H1 (cell line): ENCODE measurements at regions not wholly inside any gene's neighbourhood (a gene's known extent, or its start where the extent isn't known, plus 50 kb on each side); places are given as distances from the start of the nearest gene placed in this dataset.

Experiments
- CTCF ChIA-PET: fragments of 300-600 bp; sonication (Branson Sonifier 250); formaldehyde crosslinking; loops from one replicate; lab custom pipeline; 2021; ENCODE audit not compliant: partially characterized antibody; lab: Charles Lee
- POLR2A ChIA-PET: fragments of 300-600 bp; sonication (Branson Sonifier 250); formaldehyde crosslinking; loops from one replicate; lab custom pipeline; 2021; ENCODE audit warnings: inconsistent platforms; ENCODE audit not compliant: partially characterized antibody; lab: Charles Lee
- DNase-seq, 2 experiments: peaks; one replicate each; pipeline versions ENCODE4 v3.0.0 to v3.0.0-alpha.2; 2010 to 2022; ENCODE audit warnings: low spot score in 2 of 2, low read depth in 1 of 2, mixed read lengths in 1 of 2
- FAIRE-seq: peaks from 2 replicates; lab custom pipeline; 2011; peaks lifted over from hg19 to GRCh38; lab: Jason Lieb, UNC
- H2AFZ ChIP-seq: 2 replicates; pipeline ENCODE4 v1.8.1; 2012; ENCODE audit warnings: low read length, inconsistent platforms
- H2AK5ac ChIP-seq: 2 replicates; pipeline ENCODE4 v1.6.1; 2013; ENCODE audit warnings: low read depth, low read length
- H2BK120ac ChIP-seq: replicated peaks from 2 replicates; pipeline ENCODE3; 2013; ENCODE audit warnings: low read depth, low read length, inconsistent platforms
- H2BK12ac ChIP-seq: 2 replicates; pipeline ENCODE4 v1.6.1; 2013; ENCODE audit warnings: low read depth, low read length
- H2BK15ac ChIP-seq: 2 replicates; pipeline ENCODE4 v1.6.1; 2013; ENCODE audit warnings: low read length
- H2BK20ac ChIP-seq: 2 replicates; pipeline ENCODE4 v1.6.1; 2013; ENCODE audit warnings: low read length
- H2BK5ac ChIP-seq: 2 replicates; pipeline ENCODE4 v1.6.1; 2013; ENCODE audit warnings: low read depth, low read length
- H3K14ac ChIP-seq: 2 replicates; pipeline ENCODE4 v1.6.1; 2013; ENCODE audit warnings: inconsistent platforms; ENCODE audit not compliant: insufficient read length
- H3K18ac ChIP-seq: 2 replicates; pipeline ENCODE4 v1.6.1; 2013; ENCODE audit warnings: low read length; ENCODE audit errors: extremely low read depth
- H3K23ac ChIP-seq: 2 replicates; pipeline ENCODE4 v1.6.1; 2013; ENCODE audit warnings: inconsistent platforms; ENCODE audit not compliant: insufficient read length
- H3K23me2 ChIP-seq: 2 replicates; pipeline ENCODE4 v1.6.1; 2013; ENCODE audit warnings: low read depth, low read length
- H3K27ac ChIP-seq: 2 replicates; pipeline ENCODE4 v1.6.1; 2011; ENCODE audit warnings: low read depth, low read length, inconsistent platforms
- H3K27me3 ChIP-seq, 4 experiments: replicated peaks in 1 of 4; 1 replicate in 1 of 4; 2 replicates in 3 of 4; pipeline versions ENCODE4 v1.6.1 to v1.8.1; 2011 to 2013; ENCODE audit warnings: low read length in 3 of 4, mild to moderate bottlenecking in 3 of 4, inconsistent platforms in 2 of 4, mixed read lengths in 2 of 4, moderate library complexity in 1 of 4; ENCODE audit not compliant: control insufficient read depth in 3 of 4, insufficient read depth in 3 of 4; ENCODE audit errors: extremely low read depth in 1 of 4
- H3K36me3 ChIP-seq, 4 experiments: 2 replicates each; pipeline versions ENCODE4 v1.6.1 to v1.8.1; 2011 to 2013; ENCODE audit warnings: mild to moderate bottlenecking in 4 of 4, low read length in 3 of 4, moderate library complexity in 2 of 4, control low read depth in 1 of 4, inconsistent platforms in 1 of 4; ENCODE audit not compliant: insufficient read depth in 4 of 4, control insufficient read depth in 2 of 4
- H3K4ac ChIP-seq: replicated peaks from 2 replicates; pipeline ENCODE3; 2013; ENCODE audit warnings: low read length, low read depth, mixed read lengths, inconsistent platforms; ENCODE audit not compliant: insufficient read length
- H3K4me1 ChIP-seq, 4 experiments: replicated peaks in 1 of 4; 1 replicate in 1 of 4; 2 replicates in 3 of 4; pipeline versions ENCODE4 v1.6.1 to v1.8.1; 2011 to 2013; ENCODE audit warnings: low read length in 3 of 4, inconsistent platforms in 2 of 4, mixed read lengths in 1 of 4; ENCODE audit not compliant: insufficient read depth in 4 of 4, control insufficient read depth in 3 of 4
- H3K4me2 ChIP-seq, 2 experiments: 2 replicates each; pipeline versions ENCODE4 v1.6.1 to v1.8.1; 2011 to 2013; ENCODE audit warnings: low read depth in 2 of 2, low read length in 2 of 2, control low read depth in 1 of 2, inconsistent platforms in 1 of 2, mild to moderate bottlenecking in 1 of 2; ENCODE audit not compliant: insufficient read depth in 1 of 2
- H3K4me3 ChIP-seq, 4 experiments: fragments of 200-600, 300-600 bp in 1 of 4; sonication (generic), shearing (Covaris generic), sonication (Bioruptor Twin) in 1 of 4; 2 replicates each; pipeline versions ENCODE4 v1.5.1 to v1.8.1; 2011 to 2016; ENCODE audit warnings: low read length in 4 of 4, low read depth in 3 of 4, control low read depth in 2 of 4, inconsistent platforms in 2 of 4, mild to moderate bottlenecking in 2 of 4, mixed read lengths in 1 of 4, moderate library complexity in 1 of 4; ENCODE audit not compliant: insufficient read depth in 2 of 4; ENCODE audit errors: extremely low read depth in 1 of 4
- H3K56ac ChIP-seq: replicated peaks from 2 replicates; pipeline ENCODE3; 2013; ENCODE audit warnings: low read depth, mild to moderate bottlenecking, mixed read lengths, low read length, inconsistent platforms; ENCODE audit not compliant: insufficient read length
- H3K79me1 ChIP-seq: 2 replicates; pipeline ENCODE4 v1.6.1; 2013; ENCODE audit warnings: low read depth, low read length, control low read depth
- H3K79me2 ChIP-seq, 2 experiments: 2 replicates each; pipeline versions ENCODE4 v1.6.1 to v1.8.1; 2012 to 2013; ENCODE audit warnings: low read length in 2 of 2, mild to moderate bottlenecking in 2 of 2, inconsistent platforms in 1 of 2; ENCODE audit not compliant: insufficient read depth in 2 of 2, control insufficient read depth in 1 of 2
- H3K9ac ChIP-seq, 4 experiments: replicated peaks in 1 of 4; 1 replicate in 1 of 4; 2 replicates in 3 of 4; pipeline versions ENCODE4 v1.6.1 to v1.8.1; 2011 to 2013; ENCODE audit warnings: low read depth in 3 of 4, low read length in 3 of 4, control low read depth in 2 of 4, mild to moderate bottlenecking in 2 of 4, moderate library complexity in 2 of 4, inconsistent platforms in 1 of 4; ENCODE audit errors: extremely low read depth in 1 of 4
- H3K9me3 ChIP-seq, 2 experiments: 2 replicates each; pipeline versions ENCODE4 v1.6.1 to v1.8.1; 2012 to 2013; ENCODE audit warnings: mild to moderate bottlenecking in 2 of 2, moderate library complexity in 2 of 2, control low read depth in 1 of 2, inconsistent platforms in 1 of 2, low read depth in 1 of 2, low read length in 1 of 2, mixed read lengths in 1 of 2; ENCODE audit not compliant: insufficient read depth in 2 of 2
- H4K20me1 ChIP-seq, 2 experiments: replicated peaks in 1 of 2; 2 replicates each; pipeline versions ENCODE3 to v1.8.1; 2011 to 2013; ENCODE audit warnings: inconsistent platforms in 2 of 2, low read length in 2 of 2, mild to moderate bottlenecking in 1 of 2; ENCODE audit not compliant: insufficient read depth in 2 of 2, control insufficient read depth in 1 of 2
- H4K5ac ChIP-seq: 2 replicates; pipeline ENCODE4 v1.6.1; 2013; ENCODE audit warnings: low read length, low read depth, mixed read lengths, inconsistent platforms; ENCODE audit not compliant: insufficient read length
- H4K8ac ChIP-seq: 2 replicates; pipeline ENCODE4 v1.8.0; 2013; ENCODE audit warnings: mild to moderate bottlenecking, moderate library complexity, low read length, inconsistent platforms; ENCODE audit not compliant: insufficient read depth; ENCODE audit errors: extremely low read depth
- H4K91ac ChIP-seq: replicated peaks from 2 replicates; pipeline ENCODE3; 2013; ENCODE audit warnings: low read length, mixed read lengths, inconsistent platforms; ENCODE audit not compliant: insufficient read length
- ATF2 ChIP-seq: IDR thresholded peaks from 2 replicates; pipeline ENCODE4 v1.6.1; 2012; ENCODE audit warnings: low read length, inconsistent platforms
- ATF3 ChIP-seq: IDR thresholded peaks from 2 replicates; pipeline ENCODE4 v1.6.1; 2011; ENCODE audit warnings: low read depth, mild to moderate bottlenecking, low read length; ENCODE audit not compliant: insufficient read depth
- CEBPB ChIP-seq: IDR thresholded peaks from 2 replicates; pipeline ENCODE4 v1.6.1; 2012; ENCODE audit warnings: low read depth, low read length
- CTCF ChIP-seq, 3 experiments: IDR thresholded peaks; 1 replicate in 2 of 3; 2 replicates in 1 of 3; pipeline versions ENCODE4 v1.5.1 to v1.6.1; 2011; ENCODE audit warnings: low read length in 3 of 3, mild to moderate bottlenecking in 3 of 3, inconsistent platforms in 2 of 3, low read depth in 1 of 3, moderate library complexity in 1 of 3; ENCODE audit not compliant: insufficient read depth in 1 of 3; ENCODE audit errors: control extremely low read depth in 1 of 3
- EGR1 ChIP-seq: IDR thresholded peaks from 2 replicates; pipeline ENCODE4 v1.6.1; 2011; ENCODE audit warnings: low read depth, low read length, borderline replicate concordance
- HDAC2 ChIP-seq, 2 experiments: fragments of 300-600 bp in 1 of 2; sonication (generic) in 1 of 2; IDR thresholded peaks; 2 replicates each; pipeline ENCODE4 v1.6.1; 2011 to 2012; ENCODE audit warnings: low read depth in 2 of 2, low read length in 2 of 2, mild to moderate bottlenecking in 2 of 2, moderate library complexity in 2 of 2, borderline replicate concordance in 1 of 2, inconsistent platforms in 1 of 2
- JUND ChIP-seq: IDR thresholded peaks from 2 replicates; pipeline ENCODE4 v1.6.1; 2011; ENCODE audit warnings: mild to moderate bottlenecking, improper control_type of control experiment, low read length
- NANOG ChIP-seq: IDR thresholded peaks from 2 replicates; pipeline ENCODE4 v1.6.1; 2011; ENCODE audit warnings: low read length, low read depth, mild to moderate bottlenecking, inconsistent platforms; ENCODE audit not compliant: insufficient read depth, poor library complexity, severe bottlenecking
- RXRA ChIP-seq: IDR thresholded peaks from 2 replicates; pipeline ENCODE4 v1.6.1; 2011; ENCODE audit warnings: low read depth, mild to moderate bottlenecking, low read length, moderate library complexity; ENCODE audit not compliant: insufficient read depth
- SIRT6 ChIP-seq: IDR thresholded peaks from one replicate; pipeline ENCODE4 v1.7.1; 2012; ENCODE audit warnings: low read length, inconsistent platforms
- WGBS, 2 experiments: shearing (Covaris generic) in 1 of 2; methylation state at CpG; one replicate each; pipeline versions ENCODE4 v1.1.6 to v1.1.7; 2013 to 2015; ENCODE audit warnings: low lambda C conversion rate in 2 of 2, mixed read lengths in 2 of 2, inconsistent platforms in 1 of 2, low coverage in 1 of 2, missing lambda C conversion rate in 1 of 2; ENCODE audit not compliant: insufficient replicate concordance in 2 of 2, insufficient coverage in 1 of 2, insufficient read length in 1 of 2; ENCODE audit errors: extremely low coverage in 1 of 2, missing lambda C conversion rate in 1 of 2; 5-methylcytosine and 5-hydroxymethylcytosine counted together

GRCh38 chr14:41313196-41313595, 293.5 kb upstream of the LRFN5 start:
- Histone ChIP-seq H3K79me2 (no peaks in the 10 kb centered on the region), H3K9ac (no peak overlapping the region), H2AK5ac (no peak overlapping the region), H2BK15ac (no peak overlapping the region), H3K23me2 (no peaks in the 10 kb centered on the region), H3K4me3 (no peak overlapping the region), H2BK20ac (no peak overlapping the region), H3K4me1 (no peaks in the 10 kb centered on the region), H3K4ac (no peak overlapping the region), H3K18ac (no peak overlapping the region), H2AFZ (no peak overlapping the region), H2BK5ac (no peak overlapping the region), H2BK120ac (no peak overlapping the region), H2BK12ac (no peak overlapping the region), H3K9me3 (no peaks in the 10 kb centered on the region), H3K27me3 (no peaks in the 10 kb centered on the region), H4K5ac (no peak overlapping the region), H3K36me3 (no peaks in the 10 kb centered on the region), H4K20me1 (no peaks in the 10 kb centered on the region), H3K27ac (no peak overlapping the region), H4K91ac (no peak overlapping the region), H3K23ac (no peak overlapping the region), H3K4me2 (no peak overlapping the region), H3K56ac (no peak overlapping the region), H3K14ac (no peak overlapping the region), H4K8ac (no peak overlapping the region), H3K79me1 (no peaks in the 10 kb centered on the region)
- 76% methylated on average over 1 of the region's 1 CpG; no CpG with 5 or more reads in 1 of the 2 experiments for WGBS, 2 experiments
- CTCF ChIA-PET: no interaction called here
- DNase-seq (no peak), FAIRE-seq (no peak)
- POLR2A ChIA-PET: no interaction called here
- TF ChIP-seq EGR1: no peak
- TF ChIP-seq CEBPB: no peak
- TF ChIP-seq NANOG: no peak
- no peak for TF ChIP-seq CTCF (IDR thresholded peaks at IDR 0.05; ENCODE audit: control extremely low read depth in 1 of 3, insufficient read depth in 1 of 3, low read depth in 1 of 3, low read length in 3 of 3)
- TF ChIP-seq ATF3: no peak
- no peak for TF ChIP-seq SIRT6
- TF ChIP-seq RXRA: no peak
- no peak for TF ChIP-seq ATF2
- no peak for TF ChIP-seq JUND
- TF ChIP-seq HDAC2 (IDR thresholded peaks at IDR 0.05; ENCODE audit: borderline replicate concordance in 1 of 2, low read depth in 2 of 2, low read length in 2 of 2): no peak
